ENCODE measurements at regions not wholly inside any gene's neighbourhood (a gene's known extent, or its start where the extent isn't known, plus 50 kb on each side); places are given as distances from the start of the nearest gene placed in this dataset.
A peak's percentile ranks its signal among the peaks of the same experiment; 100 is the strongest.

DNA sequence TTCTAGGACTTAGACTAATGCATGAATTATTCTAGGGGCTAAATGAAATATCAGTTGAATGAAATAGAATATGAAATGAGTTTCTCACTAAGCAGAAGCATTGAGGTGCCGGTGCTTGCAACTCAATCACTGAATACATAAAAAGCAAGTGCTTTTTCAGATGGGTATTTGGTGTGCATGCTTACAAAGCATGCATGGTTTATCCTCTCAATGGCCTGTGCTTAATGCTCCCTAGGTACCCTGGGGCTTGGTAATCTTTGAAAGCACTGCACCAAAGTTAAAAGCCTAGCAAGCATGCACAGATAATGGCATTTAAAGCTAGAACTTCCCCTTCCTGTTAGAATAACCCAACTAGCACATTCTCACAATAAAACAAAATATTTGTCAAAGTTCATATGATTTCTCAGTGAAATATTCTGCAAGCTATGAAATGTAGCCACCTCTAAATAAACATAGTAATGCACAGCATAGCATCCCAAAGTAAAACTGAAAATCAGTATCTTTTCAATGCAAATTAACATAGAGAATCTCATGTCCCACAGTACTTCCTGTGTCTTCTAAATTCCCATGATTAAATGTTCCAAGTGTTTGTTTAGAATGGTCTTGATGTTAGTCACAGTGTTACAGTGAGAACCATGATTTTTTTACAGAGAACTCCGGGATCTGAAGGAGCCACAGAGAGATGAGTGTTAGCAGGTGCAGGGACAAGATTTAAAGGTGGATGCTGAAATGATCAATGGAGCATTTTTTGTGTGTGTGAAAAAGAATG, 143.4 kb upstream of the CDH6 start:
- ATAC-seq: no peak

GRCh38 chr5:31049461-31049860, 144.0 kb upstream of the CDH6 start:
- ATAC-seq: no peak
- DNase-seq (ENCODE audit: low spot score): no peak

More for the DNA sequence above, 143.4 kb upstream of the CDH6 start:
- DNase-seq (ENCODE audit: low spot score): no peak

DNA sequence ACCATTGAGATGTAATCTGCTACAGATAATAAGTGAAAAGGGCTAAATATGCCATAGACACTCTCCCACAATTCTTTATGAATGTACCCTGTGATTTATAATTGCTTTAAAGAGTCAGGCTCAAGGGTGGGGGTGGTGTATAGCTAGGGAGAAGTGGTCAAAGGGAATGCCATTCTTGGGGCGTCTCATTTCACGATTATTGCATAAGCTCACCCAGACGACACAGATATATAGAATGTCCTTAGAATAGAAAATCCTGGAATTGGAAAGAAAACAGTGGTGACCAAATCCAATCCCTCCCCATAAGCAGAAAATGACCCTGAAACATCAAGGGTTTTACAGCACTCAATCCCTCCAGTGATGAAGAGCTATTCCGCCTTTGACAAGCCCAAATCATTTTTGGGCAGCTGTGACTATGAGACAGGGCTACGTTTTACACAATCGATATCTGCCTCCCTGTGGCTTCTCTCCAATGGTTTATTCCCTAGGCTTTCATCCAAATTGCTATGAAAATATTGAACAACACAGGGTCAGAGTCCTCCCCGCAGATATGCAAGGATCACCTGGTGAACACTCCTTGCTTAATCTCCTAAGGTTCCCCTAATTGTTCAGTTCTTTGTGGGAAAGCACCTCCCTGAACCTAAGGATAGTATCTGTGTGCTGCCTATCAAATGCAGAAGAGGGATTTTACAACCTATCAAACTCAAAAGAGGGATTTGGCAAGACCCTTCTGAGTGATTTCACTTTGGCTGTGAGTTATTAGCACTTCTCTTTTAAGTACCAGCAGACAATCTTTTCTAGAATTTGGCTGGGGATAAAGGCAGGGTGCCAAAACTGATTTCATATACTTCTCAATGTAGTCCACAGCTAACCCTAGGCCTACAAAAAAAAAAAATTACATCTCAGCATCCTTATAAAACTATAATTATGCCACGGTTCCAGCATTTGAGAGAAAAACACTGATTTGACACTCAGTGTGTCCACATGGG, 144.9 kb upstream of the CDH6 start:
- ATAC-seq: peak; percentile 56
- no peak for DNase-seq (ENCODE audit: low spot score)

- ATAC-seq (no peak), DNase-seq (ENCODE audit: low spot score) (no peak)
Measured at GRCh38 chr5:31047621-31048020, 145.9 kb upstream of the CDH6 start.

DNA sequence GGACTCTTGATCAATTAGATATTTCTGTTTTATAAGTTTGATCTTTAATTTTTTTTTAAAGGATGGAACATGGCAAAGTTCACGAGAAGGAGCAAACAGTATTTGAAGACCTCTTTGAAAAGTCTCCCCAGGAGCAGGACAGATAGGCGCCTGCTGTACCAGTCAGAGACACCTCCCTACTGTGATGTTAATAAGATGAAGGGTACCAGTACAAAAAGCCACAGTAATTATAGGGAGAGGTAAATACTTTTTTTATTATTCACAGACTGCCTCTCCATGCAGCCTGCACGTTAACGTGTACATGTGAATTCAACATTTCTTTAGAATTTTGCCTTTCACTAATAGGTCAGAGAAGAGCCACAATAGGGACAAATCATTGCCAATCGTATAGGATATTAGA, 146.5 kb upstream of the CDH6 start:
- ATAC-seq (no peak), DNase-seq (ENCODE audit: low spot score) (no peak)

GRCh38 chr5:31036411-31036810, 157.1 kb upstream of the CDH6 start:
- ATAC-seq (no peak), DNase-seq (ENCODE audit: low spot score) (no peak)

DNA sequence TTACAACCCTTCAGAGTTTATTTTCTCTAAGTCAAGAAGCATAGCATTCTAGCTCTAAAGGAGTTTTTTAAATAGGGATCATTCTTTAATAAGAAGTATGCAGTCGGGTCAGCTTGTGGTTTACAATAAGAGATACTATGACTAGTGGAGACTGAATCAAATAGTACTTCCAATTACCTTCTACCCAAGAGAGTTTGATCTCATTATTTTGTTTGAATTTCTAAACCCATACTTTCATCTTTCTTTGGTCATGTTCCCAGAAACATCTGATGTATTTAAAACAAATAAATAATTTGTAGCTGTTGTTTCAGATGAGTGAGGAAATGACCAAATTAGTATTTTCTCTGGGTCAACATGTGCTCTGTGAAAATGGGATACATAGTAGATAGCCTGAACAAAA, 160.2 kb upstream of the CDH6 start:
- no peak for ATAC-seq
- DNase-seq (ENCODE audit: low spot score): no peak

DNA sequence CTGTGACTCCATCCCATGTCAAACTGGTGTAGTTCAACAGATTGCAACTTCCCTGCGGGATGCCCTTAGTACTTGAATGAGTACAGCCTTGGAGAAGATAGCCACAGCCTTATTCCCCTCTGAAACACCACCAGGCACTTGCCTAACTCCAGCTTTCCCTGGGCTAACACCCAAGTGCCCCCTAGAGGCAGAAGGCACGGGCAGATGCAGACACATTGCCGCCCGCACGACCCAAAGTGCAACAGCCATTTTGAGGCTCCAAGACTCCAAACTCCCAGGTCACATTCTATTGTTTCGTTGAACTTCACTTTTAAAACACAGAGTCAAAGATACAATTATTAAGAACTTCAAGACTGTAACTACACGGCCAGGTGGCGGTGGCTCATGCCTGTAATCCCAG, 163.6 kb upstream of the CDH6 start:
- ATAC-seq (no peak), DNase-seq (ENCODE audit: low spot score) (no peak)

GRCh38 chr5:31027721-31028120, 165.8 kb upstream of the CDH6 start:
- no peak for DNase-seq (ENCODE audit: low spot score)

GRCh38 chr5:31023105-31023504, 170.4 kb upstream of the CDH6 start:
- DNase-seq (ENCODE audit: low spot score) (no peak), ATAC-seq (no peak)

More at GRCh38 chr5:31027721-31028120, 165.8 kb upstream of the CDH6 start:
- ATAC-seq: peak; percentile 40

- DNase-seq (ENCODE audit: low spot score): no peak
- no peak for ATAC-seq
Measured at GRCh38 chr5:31021181-31021624, 172.3 kb upstream of the CDH6 start.

DNA sequence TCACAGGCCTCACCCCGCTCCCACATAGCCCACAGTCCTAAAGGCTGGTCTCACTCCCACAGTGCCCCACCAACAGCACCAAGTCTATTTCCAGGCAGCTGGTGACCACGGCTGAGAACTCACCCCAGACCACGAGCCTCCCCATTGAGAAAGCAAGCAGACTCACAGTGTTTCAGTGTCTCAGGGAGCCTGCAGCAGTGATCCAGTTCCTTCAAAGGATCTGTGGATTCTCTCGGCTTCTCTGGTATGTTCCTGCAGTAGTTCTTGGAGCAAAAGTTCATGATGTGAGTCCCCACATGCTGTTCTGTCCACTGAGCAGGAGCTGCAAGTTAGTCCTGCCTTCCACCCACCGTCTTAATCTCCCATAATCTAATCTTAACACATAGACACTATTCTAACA, 185.3 kb upstream of the CDH6 start:
- no peak for DNase-seq (ENCODE audit: low spot score)
- no peak for ATAC-seq

DNA sequence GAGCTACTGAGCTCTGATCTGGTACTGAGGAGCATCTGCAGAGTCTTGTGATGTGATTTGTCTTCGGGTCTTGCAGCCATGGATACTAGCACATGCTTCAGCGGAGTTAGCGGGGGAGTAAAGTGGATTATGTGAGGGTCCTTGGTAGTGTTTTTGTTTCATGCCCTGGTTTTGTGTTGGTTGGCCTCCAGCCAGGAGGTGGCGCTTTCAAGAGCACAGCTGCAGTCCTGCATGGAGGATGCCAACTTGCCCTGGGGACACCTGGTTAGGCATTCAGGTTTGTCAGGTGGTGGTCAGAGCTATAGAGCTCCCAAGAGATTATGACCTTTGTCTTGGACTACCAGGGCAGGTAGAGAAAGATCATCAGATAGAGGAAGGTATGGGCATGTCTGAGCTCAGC, 185.8 kb upstream of the CDH6 start:
- no peak for DNase-seq (ENCODE audit: low spot score)
- no peak for ATAC-seq

GRCh38 chr5:31000287-31000686, 193.2 kb upstream of the CDH6 start:
- DNase-seq (ENCODE audit: low spot score): no peak
- ATAC-seq: no peak

GRCh38 chr5:30997681-30998080, 195.8 kb upstream of the CDH6 start:
- ATAC-seq: no peak
- DNase-seq (ENCODE audit: low spot score): no peak

DNA sequence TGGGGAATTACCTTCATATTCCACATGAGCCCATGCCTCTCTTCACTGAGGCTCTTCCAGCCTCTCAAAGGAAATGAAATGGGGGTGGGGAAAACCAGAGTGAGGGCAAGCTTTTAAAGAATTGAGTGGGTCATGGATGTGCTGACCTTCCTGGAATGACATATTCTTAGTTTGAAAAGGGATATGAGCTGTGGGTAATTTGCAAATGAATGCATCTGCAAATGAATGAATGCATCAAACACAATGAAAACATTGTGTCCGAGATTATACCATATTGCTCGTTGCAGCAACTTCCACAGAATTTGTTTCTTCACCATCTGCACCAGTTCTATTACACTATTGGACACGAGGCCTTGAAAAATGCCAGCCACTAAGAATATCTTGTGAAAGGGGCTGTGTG, 198.6 kb upstream of the CDH6 start:
- DNase-seq (ENCODE audit: low spot score): no peak
- no peak for ATAC-seq

- no peak for ATAC-seq
- DNase-seq (ENCODE audit: low spot score): no peak
Measured at GRCh38 chr5:30994176-30994575, 199.3 kb upstream of the CDH6 start.

- ATAC-seq (no peak), DNase-seq (ENCODE audit: low spot score) (no peak)
Measured at GRCh38 chr5:30991462-30991861, 202.0 kb upstream of the CDH6 start.

- DNase-seq (ENCODE audit: low spot score) (no peak), ATAC-seq (no peak)
Measured at GRCh38 chr5:30981576-30981975, 211.9 kb upstream of the CDH6 start.

DNA sequence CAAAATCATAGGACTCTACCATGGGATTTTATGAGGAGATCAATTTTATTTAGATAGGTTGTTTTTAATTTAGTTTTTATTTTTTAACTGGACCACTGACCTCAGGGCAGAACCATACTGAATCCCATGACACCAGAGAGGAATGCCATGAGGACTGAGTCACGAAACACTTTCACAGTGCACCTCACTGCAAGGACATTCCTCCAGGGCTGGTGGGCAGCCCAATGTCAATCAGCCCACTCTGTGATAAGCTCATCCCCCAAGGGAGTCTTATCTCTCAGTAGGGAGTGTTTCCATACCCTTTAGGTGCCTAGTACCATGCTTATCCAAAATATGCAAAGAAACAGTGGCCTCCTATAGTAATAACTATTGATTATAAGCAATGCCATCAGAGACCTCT, 224.5 kb upstream of the CDH6 start:
- no peak for DNase-seq (ENCODE audit: low spot score)
- ATAC-seq: no peak

DNA sequence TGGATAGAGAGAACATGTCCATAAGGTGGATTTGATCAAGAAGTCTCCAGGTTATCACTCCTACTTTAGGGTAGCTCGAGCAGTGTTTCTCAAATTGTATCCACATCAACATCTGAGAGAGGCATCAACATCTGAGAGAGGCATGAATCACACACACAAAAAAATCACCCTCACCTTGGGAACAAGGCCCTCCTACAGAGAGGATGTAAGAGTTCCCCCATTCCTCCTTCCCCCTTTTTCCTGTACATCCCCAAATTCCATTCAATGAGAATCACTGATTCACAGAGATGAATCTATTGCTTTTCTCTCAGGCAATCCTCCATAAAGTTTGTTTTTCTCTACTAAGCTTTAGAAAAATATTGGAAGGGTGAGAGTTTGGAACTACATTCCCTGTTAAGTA, 233.4 kb upstream of the CDH6 start:
- DNase-seq (ENCODE audit: low spot score): no peak
- ATAC-seq: no peak

- DNase-seq (ENCODE audit: low spot score) (no peak), ATAC-seq (no peak)
Measured at GRCh38 chr5:30959238-30959637, 234.2 kb upstream of the CDH6 start.
